GM12875 (cell line): ENCODE measurements at regions not wholly inside any gene's neighbourhood (a gene's known extent, or its start where the extent isn't known, plus 50 kb on each side); places are given as distances from the start of the nearest gene placed in this dataset.

Experiments
- H3K4me3 ChIP-seq: one replicate; pipeline ENCODE4 v1.5.1; 2011; ENCODE audit warnings: low read depth, low read length, control low read depth
- CTCF ChIP-seq: IDR thresholded peaks from 2 replicates; pipeline ENCODE4 v1.5.1; 2011; ENCODE audit warnings: low read depth, mild to moderate bottlenecking, control low read depth, inconsistent platforms, low read length, moderate library complexity, borderline replicate concordance; ENCODE audit not compliant: insufficient read depth

- TF ChIP-seq CTCF: no peak
- H3K4me3 ChIP-seq: no peak overlapping the region
Observed at GRCh38 chr10:83649471-83649870, 489.8 kb upstream of the GHITM start.

GRCh38 chr10:83654689-83655088 lies 484.6 kb upstream of the GHITM start:
- no peak for TF ChIP-seq CTCF
- no peak overlapping the region for H3K4me3 ChIP-seq

- no peak for TF ChIP-seq CTCF
- H3K4me3 ChIP-seq: no peak overlapping the region
Observed at GRCh38 chr10:83656924-83657323, 482.4 kb upstream of the GHITM start.

GRCh38 chr10:83657487-83657886 lies 481.8 kb upstream of the GHITM start:
- no peak for TF ChIP-seq CTCF
- H3K4me3 ChIP-seq: no peak overlapping the region

- no peak for TF ChIP-seq CTCF
- no peak overlapping the region for H3K4me3 ChIP-seq
Observed at GRCh38 chr10:83663918-83664317, 475.4 kb upstream of the GHITM start.

- no peak overlapping the region for H3K4me3 ChIP-seq
- no peak for TF ChIP-seq CTCF
Observed at GRCh38 chr10:83666762-83667161, 472.5 kb upstream of the GHITM start.

- H3K4me3 ChIP-seq: no peak overlapping the region
- no peak for TF ChIP-seq CTCF
Observed at GRCh38 chr10:83667594-83667993, 471.7 kb upstream of the GHITM start.
